ENCODE measurements at regions not wholly inside any gene's neighbourhood (a gene's known extent, or its start where the extent isn't known, plus 50 kb on each side); places are given as distances from the start of the nearest gene placed in this dataset.
A peak's percentile ranks its signal among the peaks of the same experiment; 100 is the strongest.

GRCh38 chr11:23496340-23496739, 636.1 kb upstream of the CCDC179 start:
- DNase-seq, result no peak

DNA sequence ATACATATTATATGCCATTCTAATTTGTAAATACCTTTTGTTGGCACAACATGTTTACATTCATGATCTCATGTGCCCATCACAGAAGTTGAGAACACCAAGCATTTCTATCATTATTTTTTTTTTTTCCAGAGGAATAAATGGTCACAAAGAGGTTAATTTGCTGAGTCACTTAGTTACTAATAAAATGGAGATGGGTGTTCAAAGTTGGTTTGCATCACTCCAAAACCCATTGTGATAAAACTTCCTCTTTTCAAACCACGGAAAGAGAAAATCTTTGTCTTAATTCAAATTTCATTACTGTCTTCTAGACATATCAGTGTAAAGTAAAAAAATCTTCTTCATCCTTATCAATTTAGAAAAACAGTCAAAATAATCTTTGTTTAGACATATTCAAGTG, 636.8 kb upstream of the CCDC179 start:
- DNase-seq, result no peak

GRCh38 chr11:23502389-23502788, 642.1 kb upstream of the CCDC179 start:
- DNase-seq, result no peak

GRCh38 chr11:23502826-23503225, 642.6 kb upstream of the CCDC179 start:
- no peak for DNase-seq

DNA sequence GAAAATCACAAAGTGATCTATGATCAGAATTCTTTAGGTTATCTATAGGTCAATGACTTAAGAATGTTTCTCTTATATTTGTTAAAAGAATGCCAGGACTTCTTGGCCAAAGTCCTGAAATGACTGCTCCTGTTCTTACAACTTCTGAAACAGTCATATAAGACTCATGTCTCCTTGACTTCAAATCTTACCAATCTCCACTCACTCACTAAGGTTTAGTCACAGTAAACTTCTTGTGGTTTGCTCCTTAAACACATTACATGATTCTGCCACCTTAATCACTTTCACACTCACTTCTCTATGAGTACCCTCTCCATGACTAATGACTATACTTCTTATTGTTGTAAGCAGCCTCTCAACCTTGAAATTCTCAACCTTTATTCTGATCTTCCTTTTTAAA, 648.7 kb upstream of the CCDC179 start:
- no peak for DNase-seq

DNA sequence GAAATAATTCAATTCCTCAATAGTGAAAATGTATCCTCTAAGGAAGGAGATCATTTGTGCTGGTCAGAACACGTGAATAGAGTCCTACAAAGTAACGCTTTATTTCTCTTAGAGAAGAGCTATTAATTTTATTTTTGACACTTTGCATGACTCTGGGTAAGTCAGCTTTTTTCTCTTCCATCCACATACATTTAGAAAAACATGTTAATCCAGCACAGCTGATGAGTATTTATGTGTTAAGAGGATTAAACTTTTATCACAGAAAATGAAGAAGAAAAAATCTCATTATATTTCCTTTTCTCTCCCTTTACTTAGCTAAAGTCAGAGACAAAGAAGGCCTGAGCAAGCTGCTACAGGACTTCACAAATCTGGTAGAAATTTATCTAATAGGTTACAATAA, 649.5 kb upstream of the CCDC179 start:
- DNase-seq, result no peak

- no peak for DNase-seq
Observed at GRCh38 chr11:23519194-23519593, 658.9 kb upstream of the CCDC179 start.

DNA sequence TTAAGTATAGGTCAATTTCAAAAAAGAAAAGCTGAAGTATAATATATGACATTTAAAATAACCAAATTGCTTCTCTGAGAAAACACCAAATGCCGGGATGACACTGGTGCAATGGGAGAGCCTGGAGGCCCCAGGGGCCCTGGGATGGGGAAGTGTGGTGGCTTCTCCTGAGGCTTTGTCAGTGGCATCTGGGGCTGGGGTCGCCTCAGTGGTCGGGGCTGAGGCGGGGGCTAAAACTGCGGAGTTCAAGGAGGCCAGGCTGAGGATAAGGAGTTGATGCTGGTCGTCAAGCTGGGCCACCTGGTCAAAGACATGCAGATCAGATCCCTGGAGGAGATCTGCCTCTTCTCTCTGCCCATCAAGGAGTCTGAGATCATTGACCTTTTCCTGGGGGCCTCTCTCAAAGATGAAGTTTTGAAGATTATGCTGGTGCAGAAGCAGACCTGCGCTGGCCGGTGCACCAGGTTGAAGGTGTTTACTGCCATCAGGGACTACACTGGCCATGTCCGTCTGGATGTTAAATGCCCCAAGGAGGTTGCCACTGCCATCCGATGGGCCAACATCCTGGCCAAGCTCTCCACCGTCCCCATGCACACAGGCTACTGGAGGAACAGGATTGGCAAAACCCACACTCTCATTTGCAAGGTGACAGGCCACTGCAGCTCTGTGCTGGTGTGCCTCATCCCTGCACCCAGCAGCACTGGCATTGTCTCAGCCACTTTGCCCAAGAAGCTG, 660.1 kb upstream of the CCDC179 start:
- DNase-seq, result no peak

GRCh38 chr11:23536907-23537306, 676.6 kb upstream of the CCDC179 start:
- no peak for DNase-seq

GRCh38 chr11:23539556-23539955, 679.3 kb upstream of the CCDC179 start:
- no peak for DNase-seq

GRCh38 chr11:23540101-23540561, 679.9 kb upstream of the CCDC179 start:
- peak; percentile 2 for DNase-seq

GRCh38 chr11:23542189-23542588, 681.9 kb upstream of the CCDC179 start:
- DNase-seq, result no peak

DNA sequence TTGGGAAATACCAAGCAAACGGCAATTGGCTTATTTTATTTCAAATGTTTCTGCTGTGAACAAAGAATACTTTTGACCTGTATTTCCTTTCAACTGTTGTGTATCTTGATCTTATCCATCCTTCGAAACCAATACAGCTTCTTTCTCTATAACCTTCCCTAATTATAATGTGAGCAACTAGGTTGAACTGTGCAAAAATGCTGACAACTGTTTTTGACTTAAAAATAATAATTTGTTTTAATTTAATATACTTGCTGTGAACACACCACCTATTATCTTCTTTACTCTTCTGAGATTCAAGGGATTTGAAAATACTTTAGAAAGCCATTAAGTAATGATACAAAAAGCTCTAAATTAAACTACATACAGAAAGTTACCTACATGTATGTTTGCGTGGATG, 682.5 kb upstream of the CCDC179 start:
- DNase-seq, result no peak

DNA sequence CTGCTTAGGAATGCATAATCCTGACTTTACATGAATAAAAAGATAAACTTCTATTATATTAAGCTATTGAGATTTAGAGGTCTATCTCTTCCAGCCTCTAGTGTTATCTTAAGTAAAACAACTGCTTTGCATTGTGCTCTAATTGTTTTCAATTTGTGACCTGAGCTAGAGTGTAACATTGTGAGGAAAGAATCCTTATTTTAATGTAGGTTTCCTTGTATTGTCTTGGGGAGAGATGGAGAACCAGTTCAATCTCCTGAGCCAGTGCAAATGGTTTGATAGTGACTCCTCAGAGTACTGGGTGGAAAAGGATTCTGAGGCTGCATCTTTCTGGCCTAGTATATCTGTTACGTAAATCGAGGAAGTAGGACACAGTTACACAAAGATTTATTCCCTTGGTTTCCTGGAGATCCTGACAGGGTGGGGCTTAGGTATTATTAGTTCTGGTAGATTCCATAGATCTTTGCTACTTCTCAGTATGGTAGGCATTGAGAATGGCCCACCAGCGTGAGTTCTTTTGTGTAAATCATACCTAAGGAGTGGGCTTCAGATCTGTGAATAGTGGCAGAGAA, 683.5 kb upstream of the CCDC179 start:
- no peak for DNase-seq

GRCh38 chr11:23551706-23552105, 691.4 kb upstream of the CCDC179 start:
- DNase-seq, result no peak

DNA sequence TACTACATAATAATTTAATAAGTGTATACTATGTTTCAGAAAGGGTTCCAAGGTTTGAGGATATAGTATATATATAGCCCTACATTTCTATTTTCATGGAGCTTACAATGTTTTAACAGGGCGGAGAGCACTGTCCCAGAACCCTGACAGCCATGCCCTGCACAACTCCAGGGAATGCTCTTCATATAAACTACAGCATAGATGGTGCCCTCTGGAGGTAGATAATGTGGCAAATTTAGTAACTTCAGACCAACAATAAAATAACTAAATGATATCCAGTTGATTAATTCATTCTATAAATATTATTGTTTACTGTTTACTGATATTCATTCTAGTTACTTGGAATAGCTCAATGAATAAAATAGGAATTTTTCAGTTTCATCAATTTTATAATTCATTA, 693.7 kb upstream of the CCDC179 start:
- DNase-seq, result no peak

GRCh38 chr11:23555085-23555484, 694.8 kb upstream of the CCDC179 start:
- DNase-seq, result no peak

GRCh38 chr11:23556163-23556750, 696.0 kb upstream of the CCDC179 start:
- no peak for DNase-seq

GRCh38 chr11:23563591-23563990, 703.3 kb upstream of the CCDC179 start:
- no peak for DNase-seq

GRCh38 chr11:23564370-23564769, 704.1 kb upstream of the CCDC179 start:
- DNase-seq, result no peak

DNA sequence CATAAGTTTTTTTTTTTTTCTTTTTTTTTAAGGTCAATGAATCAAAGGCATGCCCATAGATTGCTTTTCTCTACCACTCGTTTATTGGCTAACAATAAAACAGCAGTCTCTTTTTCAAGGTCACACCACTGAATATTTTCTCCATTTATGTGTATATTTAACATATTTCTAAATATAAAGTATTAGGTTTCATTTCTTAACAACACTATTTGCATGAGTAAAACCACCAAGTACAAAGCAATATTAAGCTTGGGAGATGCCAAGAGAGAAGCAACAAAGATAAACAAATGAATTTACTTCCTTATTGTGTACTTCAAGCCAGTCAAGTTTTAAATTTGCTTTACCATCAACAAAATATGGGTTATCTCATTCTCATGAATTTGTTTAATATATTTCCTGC, 708.9 kb upstream of the CCDC179 start:
- no peak for DNase-seq

GRCh38 chr11:23569547-23569946, 709.3 kb upstream of the CCDC179 start:
- no peak for DNase-seq

GRCh38 chr11:23570828-23571227, 710.6 kb upstream of the CCDC179 start:
- no peak for DNase-seq

DNA sequence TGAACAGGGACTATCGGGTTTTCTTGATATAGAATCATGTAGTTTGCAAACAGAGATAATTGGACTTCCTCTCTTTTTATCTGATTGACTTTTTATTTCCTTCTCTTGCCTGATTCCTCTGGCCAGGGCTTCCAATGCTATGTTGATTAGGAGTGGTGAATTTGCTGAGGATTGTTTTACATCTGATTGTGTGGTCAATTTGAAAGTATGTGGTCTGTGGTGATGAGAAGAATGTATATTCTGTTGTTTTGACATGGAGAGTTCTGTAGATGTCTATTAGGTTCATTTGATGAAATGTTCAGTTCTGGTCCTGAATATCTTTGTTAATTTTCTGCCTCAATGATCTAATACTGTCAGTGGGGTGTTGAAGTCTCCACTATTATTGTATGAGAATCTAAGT, 713.2 kb upstream of the CCDC179 start:
- DNase-seq, result no peak

GRCh38 chr11:23574149-23574548, 713.9 kb upstream of the CCDC179 start:
- no peak for DNase-seq

Measured in CD4-positive, alpha-beta T cell treated with Interleukin-12 subunit alpha and Interleukin-12 subunit beta, for 1 hour (primary cell).